Panc1 (cell line): ENCODE measurements at regions not wholly inside any gene's neighbourhood (a gene's known extent, or its start where the extent isn't known, plus 50 kb on each side); places are given as distances from the start of the nearest gene placed in this dataset.

Experiments
- ATAC-seq: fragments of 200-7000 bp; cut with Tn5 transposase; 2 replicates; pipeline ENCODE4 v1.9.1; 2020; ENCODE audit warnings: mild to moderate bottlenecking, moderate library complexity
- BruUV-seq: library from RNA; stranded (reverse); fragments of 400-500 nt; replicated peaks from 2 replicates; lab custom pipeline; 2021; lab: Mats Ljungman, UMichigan
- CTCF ChIA-PET: fragments of 300-600 bp; sonication (Branson Sonifier 250); formaldehyde crosslinking; loops from one replicate; lab custom pipeline; 2022; ENCODE audit warnings: antibody characterized with exemption; lab: Charles Lee
- POLR2A ChIA-PET: fragments of 300-600 bp; sonication (Branson Sonifier 250); formaldehyde crosslinking; loops from one replicate; lab custom pipeline; 2022; ENCODE audit warnings: antibody characterized with exemption; lab: Charles Lee
- DNase-seq: peaks from one replicate; pipeline ENCODE4 v3.0.0-alpha.2; 2010; ENCODE audit warnings: low read depth, low spot score
- H3K27ac ChIP-seq: 2 replicates; pipeline ENCODE4 v1.5.1; 2011; ENCODE audit warnings: mild to moderate bottlenecking, low read length, inconsistent platforms
- H3K27me3 ChIP-seq: fragments of 200-500 bp; sonication (Bioruptor generic); 2 replicates; pipeline ENCODE4 v1.6.0; 2014; ENCODE audit warnings: low read length, inconsistent platforms; ENCODE audit not compliant: control insufficient read depth, insufficient read depth
- H3K36me3 ChIP-seq: fragments of 200-500 bp; sonication (Bioruptor generic); 2 replicates; pipeline ENCODE4 v1.5.1; 2014; ENCODE audit warnings: inconsistent platforms, mild to moderate bottlenecking, low read length, moderate library complexity; ENCODE audit not compliant: control insufficient read depth, insufficient read depth
- H3K4me1 ChIP-seq: 2 replicates; pipeline ENCODE4 v1.5.1; 2011; ENCODE audit warnings: inconsistent platforms, mild to moderate bottlenecking, low read length, moderate library complexity; ENCODE audit not compliant: control insufficient read depth, insufficient read depth
- H3K4me3 ChIP-seq, 2 experiments: 2 replicates each; pipeline ENCODE4 v1.5.1; 2011 to 2012; ENCODE audit warnings: low read depth in 2 of 2, low read length in 2 of 2, mild to moderate bottlenecking in 2 of 2, inconsistent platforms in 1 of 2, moderate library complexity in 1 of 2
- H3K9me3 ChIP-seq: fragments of 200-500 bp; sonication (Bioruptor generic); 2 replicates; pipeline ENCODE4 v1.5.1; 2014; ENCODE audit warnings: low read depth, mild to moderate bottlenecking, inconsistent platforms, low read length, moderate library complexity; ENCODE audit not compliant: control insufficient read depth, insufficient read depth
- POLR2AphosphoS5 ChIP-seq: IDR thresholded peaks from 2 replicates; pipeline ENCODE4 v1.6.1; 2012; ENCODE audit warnings: mild to moderate bottlenecking, low read depth, low read length, moderate library complexity
- SIN3A ChIP-seq: IDR thresholded peaks from 2 replicates; pipeline ENCODE4 v1.6.1; 2012; ENCODE audit warnings: low read depth, mild to moderate bottlenecking, low read length, moderate library complexity, borderline replicate concordance; ENCODE audit not compliant: insufficient read depth
- TCF7L2 ChIP-seq: IDR thresholded peaks from 2 replicates; pipeline ENCODE4 v1.6.1; 2011; ENCODE audit warnings: mild to moderate bottlenecking, low read depth, low read length, inconsistent platforms
- in situ Hi-C: cut with HindIII; loops from 2 replicates; pipeline ENCODE4 v1.10.0; 2016; ENCODE audit warnings: low sequenced_read_pairs, low pct_unique_long_range_greater_than_20kb
- intact Hi-C: fragments of 100-400 bp; cut with micrococcal nuclease; formaldehyde crosslinking; loops from one replicate; pipeline ENCODE4 v1.10.0; 2022; ENCODE audit not compliant: unreplicated experiment
- TF ChIP-seq, protein P1 (sequence below): fragments of 450-650 bp; IDR thresholded peaks from 2 replicates; pipeline ENCODE4 v1.5.1; 2017; ENCODE audit warnings: mild to moderate bottlenecking
- TF ChIP-seq, protein P2 (sequence below), 2 experiments: IDR thresholded peaks; 2 replicates each; pipeline ENCODE4 v1.6.1; 2011 to 2012; ENCODE audit warnings: low read depth in 2 of 2, control low read depth in 1 of 2, low read length in 1 of 2, mild to moderate bottlenecking in 1 of 2, moderate library complexity in 1 of 2; ENCODE audit not compliant: insufficient read depth in 1 of 2

DNA sequence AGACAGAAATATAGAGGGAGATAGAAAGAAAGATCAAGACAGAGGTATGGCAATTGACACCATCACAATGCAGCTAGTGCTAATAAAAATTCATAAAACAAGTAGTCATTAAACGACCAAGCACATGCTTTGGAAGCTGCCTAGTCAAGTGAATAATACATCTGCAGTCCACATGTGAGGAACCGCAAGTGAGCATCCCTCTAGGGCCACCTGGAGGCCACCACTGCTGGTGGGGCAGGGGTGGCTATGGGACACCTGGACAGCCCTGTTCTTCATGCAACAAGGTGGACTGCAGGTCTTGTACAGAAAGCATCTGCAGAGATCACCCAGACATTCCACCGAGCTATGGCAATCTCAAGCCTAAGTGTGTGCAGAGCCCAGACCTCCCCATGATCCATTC lies 451.1 kb upstream of the PFKP start:
- in situ Hi-C loops = no loop called here
- no peaks in the 10 kb centered on the region for H3K9me3 ChIP-seq
- ChIA-PET CTCF (no interaction called here), POLR2A (no interaction called here)
- BruUV-seq = no TSS peak
- H3K36me3 ChIP-seq = no peaks in the 10 kb centered on the region
- intact Hi-C loops = no loop called here
- no peak overlapping the region for H3K27ac ChIP-seq
- DNase-seq = no peak
- TF ChIP-seq POLR2AphosphoS5 = no peak
- no peak for TF ChIP-seq TCF7L2
- TF ChIP-seq, protein P1, sequence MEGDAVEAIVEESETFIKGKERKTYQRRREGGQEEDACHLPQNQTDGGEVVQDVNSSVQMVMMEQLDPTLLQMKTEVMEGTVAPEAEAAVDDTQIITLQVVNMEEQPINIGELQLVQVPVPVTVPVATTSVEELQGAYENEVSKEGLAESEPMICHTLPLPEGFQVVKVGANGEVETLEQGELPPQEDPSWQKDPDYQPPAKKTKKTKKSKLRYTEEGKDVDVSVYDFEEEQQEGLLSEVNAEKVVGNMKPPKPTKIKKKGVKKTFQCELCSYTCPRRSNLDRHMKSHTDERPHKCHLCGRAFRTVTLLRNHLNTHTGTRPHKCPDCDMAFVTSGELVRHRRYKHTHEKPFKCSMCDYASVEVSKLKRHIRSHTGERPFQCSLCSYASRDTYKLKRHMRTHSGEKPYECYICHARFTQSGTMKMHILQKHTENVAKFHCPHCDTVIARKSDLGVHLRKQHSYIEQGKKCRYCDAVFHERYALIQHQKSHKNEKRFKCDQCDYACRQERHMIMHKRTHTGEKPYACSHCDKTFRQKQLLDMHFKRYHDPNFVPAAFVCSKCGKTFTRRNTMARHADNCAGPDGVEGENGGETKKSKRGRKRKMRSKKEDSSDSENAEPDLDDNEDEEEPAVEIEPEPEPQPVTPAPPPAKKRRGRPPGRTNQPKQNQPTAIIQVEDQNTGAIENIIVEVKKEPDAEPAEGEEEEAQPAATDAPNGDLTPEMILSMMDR = no peak
- TF ChIP-seq, protein P2, sequence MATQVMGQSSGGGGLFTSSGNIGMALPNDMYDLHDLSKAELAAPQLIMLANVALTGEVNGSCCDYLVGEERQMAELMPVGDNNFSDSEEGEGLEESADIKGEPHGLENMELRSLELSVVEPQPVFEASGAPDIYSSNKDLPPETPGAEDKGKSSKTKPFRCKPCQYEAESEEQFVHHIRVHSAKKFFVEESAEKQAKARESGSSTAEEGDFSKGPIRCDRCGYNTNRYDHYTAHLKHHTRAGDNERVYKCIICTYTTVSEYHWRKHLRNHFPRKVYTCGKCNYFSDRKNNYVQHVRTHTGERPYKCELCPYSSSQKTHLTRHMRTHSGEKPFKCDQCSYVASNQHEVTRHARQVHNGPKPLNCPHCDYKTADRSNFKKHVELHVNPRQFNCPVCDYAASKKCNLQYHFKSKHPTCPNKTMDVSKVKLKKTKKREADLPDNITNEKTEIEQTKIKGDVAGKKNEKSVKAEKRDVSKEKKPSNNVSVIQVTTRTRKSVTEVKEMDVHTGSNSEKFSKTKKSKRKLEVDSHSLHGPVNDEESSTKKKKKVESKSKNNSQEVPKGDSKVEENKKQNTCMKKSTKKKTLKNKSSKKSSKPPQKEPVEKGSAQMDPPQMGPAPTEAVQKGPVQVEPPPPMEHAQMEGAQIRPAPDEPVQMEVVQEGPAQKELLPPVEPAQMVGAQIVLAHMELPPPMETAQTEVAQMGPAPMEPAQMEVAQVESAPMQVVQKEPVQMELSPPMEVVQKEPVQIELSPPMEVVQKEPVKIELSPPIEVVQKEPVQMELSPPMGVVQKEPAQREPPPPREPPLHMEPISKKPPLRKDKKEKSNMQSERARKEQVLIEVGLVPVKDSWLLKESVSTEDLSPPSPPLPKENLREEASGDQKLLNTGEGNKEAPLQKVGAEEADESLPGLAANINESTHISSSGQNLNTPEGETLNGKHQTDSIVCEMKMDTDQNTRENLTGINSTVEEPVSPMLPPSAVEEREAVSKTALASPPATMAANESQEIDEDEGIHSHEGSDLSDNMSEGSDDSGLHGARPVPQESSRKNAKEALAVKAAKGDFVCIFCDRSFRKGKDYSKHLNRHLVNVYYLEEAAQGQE (IDR thresholded peaks at IDR 0.05; ENCODE audit: insufficient read depth in 1 of 2, low read depth in 2 of 2, low read length in 1 of 2) = no peak
- TF ChIP-seq SIN3A = no peak
- no peak overlapping the region for H3K4me3 ChIP-seq
- H3K4me1 ChIP-seq = no peaks in the 10 kb centered on the region
- no peak for ATAC-seq
- no peaks in the 10 kb centered on the region for H3K27me3 ChIP-seq

DNA sequence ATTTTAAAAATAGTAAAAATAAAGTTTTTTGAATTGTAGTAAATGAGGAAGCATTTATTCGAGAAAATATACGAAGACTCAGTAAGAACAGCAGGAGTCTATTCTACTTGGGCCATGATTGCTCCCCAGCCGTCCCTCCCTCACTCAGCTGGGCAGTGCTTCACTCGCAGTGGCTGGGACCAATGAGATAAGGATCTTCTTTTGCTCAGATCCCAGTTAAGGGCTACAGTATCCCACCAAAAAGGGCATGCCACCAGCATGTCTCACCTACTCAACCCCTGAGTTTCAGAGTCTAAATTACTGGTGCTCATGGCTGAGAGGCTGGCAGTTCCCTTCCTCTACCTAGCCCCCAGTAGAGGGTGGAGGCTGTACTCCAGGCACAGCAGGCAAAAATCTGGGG lies 455.7 kb upstream of the PFKP start:
- in situ Hi-C loops (no loop called here), intact Hi-C loops (no loop called here)
- ChIA-PET POLR2A (no interaction called here), CTCF (no interaction called here)
- H3K9me3 ChIP-seq = no peaks in the 10 kb centered on the region
- BruUV-seq = no TSS peak
- DNase-seq (no peak), ATAC-seq (no peak)
- no peaks in the 10 kb centered on the region for H3K36me3 ChIP-seq
- TF ChIP-seq TCF7L2 = no peak
- TF ChIP-seq SIN3A = no peak
- TF ChIP-seq, protein P2 (IDR thresholded peaks at IDR 0.05; ENCODE audit: insufficient read depth in 1 of 2, low read depth in 2 of 2, low read length in 1 of 2) = no peak
- TF ChIP-seq, protein P1 = no peak
- no peak for TF ChIP-seq POLR2AphosphoS5
- no peaks in the 10 kb centered on the region for H3K4me1 ChIP-seq
- 0 out of 2 replicates have a peak, but pooled peaks cover 2% of the 10 kb centered on the region for H3K27me3 ChIP-seq
- H3K27ac ChIP-seq = no peak overlapping the region
- no peak overlapping the region for H3K4me3 ChIP-seq
